ENCODE measurements at regions not wholly inside any gene's neighbourhood (a gene's known extent, or its start where the extent isn't known, plus 50 kb on each side); places are given as distances from the start of the nearest gene placed in this dataset.

DNA sequence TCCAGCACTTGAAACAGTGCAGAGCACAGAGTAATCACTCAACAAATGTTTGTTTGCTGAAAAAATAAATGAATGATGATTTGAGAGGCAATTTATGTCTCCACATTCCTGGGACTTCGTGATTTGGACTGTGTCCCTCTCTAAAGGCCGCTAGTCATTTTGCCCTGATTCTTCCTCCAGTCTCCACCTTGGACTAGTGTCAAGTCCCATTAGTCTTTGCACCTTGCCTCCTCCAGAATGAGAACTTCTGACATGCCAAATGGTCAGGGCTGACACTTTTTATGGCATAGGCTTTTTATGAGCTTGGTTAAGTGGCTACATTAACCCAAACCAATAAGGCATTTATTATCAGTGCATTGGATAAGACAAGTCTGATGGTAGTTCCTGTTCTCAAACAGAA, 65.1 kb upstream of the POF1B start:
- Histone ChIP-seq H3K4me3 (no peak overlapping the region), H3K4me1 (no peaks in the 10 kb centered on the region), H3K27me3 (no peaks in the 10 kb centered on the region), H3K36me3 (no peaks in the 10 kb centered on the region), H3K27ac (no peak overlapping the region), H3K9me3 (no peaks in the 10 kb centered on the region)
- DNase-seq: no peak
- intact Hi-C loops (cut with DNase I; ENCODE audit: low total_unique reads): no loop called here
- TF ChIP-seq, protein P1, sequence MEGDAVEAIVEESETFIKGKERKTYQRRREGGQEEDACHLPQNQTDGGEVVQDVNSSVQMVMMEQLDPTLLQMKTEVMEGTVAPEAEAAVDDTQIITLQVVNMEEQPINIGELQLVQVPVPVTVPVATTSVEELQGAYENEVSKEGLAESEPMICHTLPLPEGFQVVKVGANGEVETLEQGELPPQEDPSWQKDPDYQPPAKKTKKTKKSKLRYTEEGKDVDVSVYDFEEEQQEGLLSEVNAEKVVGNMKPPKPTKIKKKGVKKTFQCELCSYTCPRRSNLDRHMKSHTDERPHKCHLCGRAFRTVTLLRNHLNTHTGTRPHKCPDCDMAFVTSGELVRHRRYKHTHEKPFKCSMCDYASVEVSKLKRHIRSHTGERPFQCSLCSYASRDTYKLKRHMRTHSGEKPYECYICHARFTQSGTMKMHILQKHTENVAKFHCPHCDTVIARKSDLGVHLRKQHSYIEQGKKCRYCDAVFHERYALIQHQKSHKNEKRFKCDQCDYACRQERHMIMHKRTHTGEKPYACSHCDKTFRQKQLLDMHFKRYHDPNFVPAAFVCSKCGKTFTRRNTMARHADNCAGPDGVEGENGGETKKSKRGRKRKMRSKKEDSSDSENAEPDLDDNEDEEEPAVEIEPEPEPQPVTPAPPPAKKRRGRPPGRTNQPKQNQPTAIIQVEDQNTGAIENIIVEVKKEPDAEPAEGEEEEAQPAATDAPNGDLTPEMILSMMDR (IDR thresholded peaks at IDR 0.05): no peak
